Smooth muscle cell of the brain vasculature (primary cell): ENCODE measurements at regions not wholly inside any gene's neighbourhood (a gene's known extent, or its start where the extent isn't known, plus 50 kb on each side); places are given as distances from the start of the nearest gene placed in this dataset.
A peak's percentile ranks its signal among the peaks of the same experiment; 100 is the strongest.
"Not testable (repeated sequence)": the region's sequence is repeated elsewhere in the genome, so short reads cannot be mapped to it uniquely, and the experiment has no call there.

ENCODE experiments used
- DNase-seq: peaks from one replicate; pipeline ENCODE4 v3.0.0-alpha.2; 2012; ENCODE audit warnings: low read depth, low spot score

- DNase-seq: no peak
These were observed 251.8 kb upstream of the NETO1 start for GRCh38 chr18:73119574-73119973.

GRCh38 chr18:73118121-73118816, 250.5 kb upstream of the NETO1 start:
- DNase-seq: no peak

DNA sequence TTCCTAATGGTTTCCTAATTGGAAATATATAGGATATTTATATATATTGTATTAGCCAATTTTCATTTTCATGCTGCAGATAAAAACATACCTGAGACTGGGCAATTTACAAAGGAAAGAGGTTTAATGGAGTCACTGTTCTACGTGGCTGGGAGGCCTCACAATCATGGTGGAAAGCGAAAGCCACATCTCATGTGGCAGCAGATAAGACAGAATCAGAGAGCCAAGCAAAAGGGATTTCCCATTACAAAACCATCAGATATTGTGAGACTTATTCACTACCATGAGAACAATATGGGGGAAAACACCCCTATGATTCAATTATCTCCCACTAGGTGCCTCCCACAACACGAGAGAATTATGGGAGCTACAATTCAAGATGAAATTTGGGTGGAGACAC, 242.5 kb upstream of the NETO1 start:
- DNase-seq: no peak

GRCh38 chr18:73101977-73102376, 234.2 kb upstream of the NETO1 start:
- peak; percentile 32 for DNase-seq

DNA sequence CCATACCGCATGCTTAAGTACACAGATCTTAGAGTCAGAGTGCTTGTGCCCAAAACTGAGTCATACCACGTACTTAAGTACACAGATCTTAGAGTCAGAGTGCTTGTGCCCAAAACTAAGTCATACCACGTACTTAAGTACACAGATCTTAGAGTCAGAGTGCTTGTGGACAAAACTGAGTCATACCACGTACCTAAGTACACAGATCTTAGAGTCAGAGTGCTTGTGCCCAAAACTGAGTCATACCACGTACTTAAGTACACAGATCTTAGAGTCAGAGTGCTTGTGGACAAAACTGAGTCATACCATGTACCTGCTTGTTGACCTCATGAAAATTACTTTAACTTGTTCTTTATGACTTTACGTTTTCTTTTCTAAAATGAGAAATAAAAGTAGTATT, 233.7 kb upstream of the NETO1 start:
- not testable (repeated sequence) for DNase-seq

DNA sequence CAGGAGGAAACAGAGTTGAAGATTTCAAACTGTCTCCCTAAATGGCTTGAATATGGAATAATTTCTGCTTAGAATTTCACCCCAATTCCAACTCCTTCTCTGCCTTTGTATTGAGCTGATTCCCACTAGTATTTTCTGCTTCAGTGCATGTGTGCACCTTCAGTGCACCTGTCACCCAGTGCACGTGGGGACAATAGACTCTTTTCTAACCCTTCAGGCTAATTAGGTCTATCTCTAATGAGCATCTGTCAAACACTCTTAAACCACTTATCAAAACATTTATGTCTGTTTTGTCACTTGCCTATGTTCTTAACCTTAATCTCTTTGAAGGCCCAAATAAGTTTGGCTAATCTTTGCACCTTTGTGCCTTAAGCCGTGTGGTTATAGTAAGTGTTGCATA, 232.0 kb upstream of the NETO1 start:
- no peak for DNase-seq

GRCh38 chr18:73093687-73094250, 226.0 kb upstream of the NETO1 start:
- DNase-seq: no peak

DNA sequence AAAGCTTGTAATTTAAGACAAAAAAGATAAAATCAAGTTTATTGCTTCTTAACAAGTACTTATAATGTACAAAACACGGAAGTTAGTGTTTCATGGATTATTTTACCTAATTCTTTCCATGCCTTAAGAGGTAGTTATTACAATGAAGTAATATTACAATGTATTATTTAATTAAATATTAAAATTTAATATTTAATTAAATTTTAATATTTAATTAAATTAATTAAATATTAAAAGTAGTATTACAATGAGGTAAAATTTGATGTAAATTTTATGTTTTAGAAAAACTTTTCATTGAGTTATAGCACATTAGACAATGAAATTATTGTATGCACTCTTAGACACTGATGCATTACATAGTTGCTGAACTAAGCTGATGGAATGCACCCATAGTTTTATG, 220.7 kb upstream of the NETO1 start:
- DNase-seq: no peak

- DNase-seq: no peak
These were observed 219.6 kb upstream of the NETO1 start for GRCh38 chr18:73087282-73087977.

- no peak for DNase-seq
These were observed 212.1 kb upstream of the NETO1 start for GRCh38 chr18:73079920-73080319.

DNA sequence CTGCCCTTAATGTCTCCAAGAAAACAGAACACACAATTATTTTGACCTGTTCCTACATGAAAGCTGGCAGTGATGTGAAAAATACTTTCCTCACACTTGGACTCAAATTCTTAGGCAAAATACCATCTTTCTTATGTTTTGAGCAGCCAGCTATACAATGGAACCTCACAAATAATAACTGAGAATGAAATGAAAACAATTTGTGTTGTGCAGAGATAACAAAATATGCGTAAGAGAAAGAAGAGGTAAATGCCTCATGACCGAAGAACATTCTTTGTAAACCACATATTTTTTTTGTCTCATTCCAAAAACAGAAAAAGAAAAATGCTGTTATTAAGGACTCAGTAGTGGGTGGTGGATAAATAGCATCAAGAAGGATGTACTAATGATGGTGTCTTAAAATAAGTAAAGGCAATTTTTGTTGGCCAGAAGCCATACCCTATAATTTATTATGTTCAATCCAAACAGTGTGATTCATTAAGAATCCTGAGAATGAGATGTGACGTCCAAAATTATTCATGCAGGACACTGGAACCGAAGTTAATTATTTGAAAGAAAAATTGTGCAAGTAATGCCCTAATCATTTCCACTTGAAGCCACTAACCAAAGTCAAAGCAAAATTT, 193.0 kb upstream of the NETO1 start:
- DNase-seq: no peak

GRCh38 chr18:73059280-73059679, 191.5 kb upstream of the NETO1 start:
- no peak for DNase-seq

DNA sequence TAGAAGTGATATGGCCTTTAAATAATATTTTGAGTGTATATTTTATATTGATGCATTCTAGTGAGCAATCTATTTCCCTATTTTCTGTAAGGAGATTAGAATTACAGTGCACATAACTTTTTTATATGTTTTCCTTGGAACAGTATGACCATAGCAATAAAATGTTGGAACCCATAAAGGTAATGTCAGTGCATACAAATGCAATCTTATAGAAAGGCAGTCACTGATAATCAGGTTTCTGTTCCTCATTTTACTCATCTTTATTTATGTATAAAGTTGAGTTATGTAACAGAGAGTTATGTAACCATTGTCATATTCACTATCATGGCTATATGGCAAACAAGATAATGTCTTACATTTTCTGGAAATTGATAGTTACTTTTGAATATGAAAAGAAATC, 179.9 kb upstream of the NETO1 start:
- DNase-seq: no peak

- no peak for DNase-seq
These were observed 177.2 kb upstream of the NETO1 start for GRCh38 chr18:73045037-73045436.

DNA sequence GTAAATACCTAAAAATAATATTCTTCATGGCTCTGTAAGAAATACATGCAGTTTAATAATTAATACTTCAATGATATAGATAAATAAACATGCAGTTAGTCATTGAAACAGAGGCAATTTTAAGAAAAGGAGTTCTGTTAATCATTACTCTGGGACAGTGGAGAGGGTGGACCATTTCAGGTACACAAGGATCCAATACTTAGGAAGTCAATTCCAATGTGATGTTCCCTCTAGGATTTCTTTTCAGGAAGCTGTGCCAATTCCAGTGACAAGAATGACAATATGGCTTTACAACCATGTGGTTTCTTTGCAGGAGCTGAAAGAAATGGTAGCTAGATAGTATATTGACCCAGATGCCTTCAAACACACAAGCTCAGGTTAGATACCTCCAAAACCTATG, 175.8 kb upstream of the NETO1 start:
- DNase-seq: no peak

- DNase-seq: no peak
These were observed 175.4 kb upstream of the NETO1 start for GRCh38 chr18:73043211-73043610.

DNA sequence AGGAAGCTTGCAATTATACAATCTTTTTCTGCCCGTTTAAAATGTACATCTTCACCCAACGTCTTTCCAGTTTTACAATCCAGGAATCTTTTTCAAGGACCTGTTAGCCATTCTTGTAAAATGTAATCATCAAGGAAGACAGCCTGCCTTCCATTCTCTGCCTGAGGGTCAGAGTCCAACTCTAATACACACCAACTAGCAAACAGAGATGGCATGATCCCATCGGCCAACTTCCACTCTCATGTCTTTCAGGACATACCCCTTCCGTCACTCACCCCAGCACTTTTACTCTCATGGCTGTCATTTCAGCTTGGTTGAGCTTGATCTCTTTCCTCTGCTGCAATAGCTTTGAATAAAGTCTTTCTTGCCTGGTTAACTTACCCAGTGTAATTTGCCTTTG, 172.5 kb upstream of the NETO1 start:
- no peak for DNase-seq

DNA sequence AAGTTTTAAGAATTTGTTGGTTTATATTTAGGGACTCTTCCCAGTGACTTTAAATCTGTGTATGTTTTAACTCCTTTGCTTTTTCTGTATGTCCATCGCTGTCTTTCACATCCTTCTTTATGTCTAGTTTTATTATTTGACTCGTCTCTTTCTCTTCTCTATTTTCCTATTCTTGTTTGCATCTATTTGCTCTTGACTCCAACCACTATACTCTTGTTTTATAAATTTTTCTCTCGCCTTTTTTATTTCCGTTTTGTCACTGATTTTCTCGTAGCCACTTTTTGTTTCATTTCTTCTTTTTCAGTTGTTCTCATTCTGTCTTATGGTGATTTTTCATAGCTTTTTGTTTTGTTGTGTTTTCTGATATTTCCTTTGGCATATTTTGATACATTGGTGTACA, 170.5 kb upstream of the NETO1 start:
- DNase-seq: no peak

GRCh38 chr18:73023975-73024374, 156.2 kb upstream of the NETO1 start:
- no peak for DNase-seq

DNA sequence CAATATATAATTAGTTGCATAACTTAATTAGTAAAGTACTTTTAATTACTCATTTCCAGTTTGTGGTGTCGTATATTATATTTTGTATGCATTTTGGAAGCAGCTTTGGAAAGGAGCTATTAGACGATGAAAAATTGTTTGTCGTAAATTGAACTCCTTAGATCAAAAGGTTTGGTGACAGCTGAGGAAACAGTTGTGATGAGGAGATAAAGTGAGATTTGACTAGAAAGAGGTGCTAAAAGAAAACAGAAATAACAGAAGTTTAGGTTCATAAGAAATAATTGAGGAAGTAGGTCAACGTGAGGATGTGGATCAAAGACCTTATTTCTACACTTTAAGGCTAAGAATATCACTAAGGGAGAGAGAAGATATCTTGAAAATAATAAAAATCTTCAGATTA, 141.9 kb upstream of the NETO1 start:
- no peak for DNase-seq

DNA sequence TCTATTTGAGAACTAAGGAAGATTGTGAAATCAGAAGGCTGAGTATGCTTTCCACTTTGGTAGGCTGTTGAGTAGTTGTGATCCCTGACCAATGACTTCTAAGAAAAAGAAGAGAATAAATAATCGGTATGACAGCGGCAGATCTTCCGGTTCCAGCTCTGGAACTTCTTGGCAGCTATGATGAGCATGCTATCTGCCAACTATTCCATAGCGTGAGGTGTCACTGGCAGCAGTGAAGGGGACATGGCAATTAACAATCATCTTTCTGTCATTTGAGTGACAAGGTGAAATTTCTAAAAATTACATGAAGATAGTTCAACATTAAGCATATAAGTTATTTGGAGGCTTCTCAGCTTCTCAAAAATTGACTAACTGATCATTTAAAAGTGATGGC, 140.1 kb upstream of the NETO1 start:
- no peak for DNase-seq

DNA sequence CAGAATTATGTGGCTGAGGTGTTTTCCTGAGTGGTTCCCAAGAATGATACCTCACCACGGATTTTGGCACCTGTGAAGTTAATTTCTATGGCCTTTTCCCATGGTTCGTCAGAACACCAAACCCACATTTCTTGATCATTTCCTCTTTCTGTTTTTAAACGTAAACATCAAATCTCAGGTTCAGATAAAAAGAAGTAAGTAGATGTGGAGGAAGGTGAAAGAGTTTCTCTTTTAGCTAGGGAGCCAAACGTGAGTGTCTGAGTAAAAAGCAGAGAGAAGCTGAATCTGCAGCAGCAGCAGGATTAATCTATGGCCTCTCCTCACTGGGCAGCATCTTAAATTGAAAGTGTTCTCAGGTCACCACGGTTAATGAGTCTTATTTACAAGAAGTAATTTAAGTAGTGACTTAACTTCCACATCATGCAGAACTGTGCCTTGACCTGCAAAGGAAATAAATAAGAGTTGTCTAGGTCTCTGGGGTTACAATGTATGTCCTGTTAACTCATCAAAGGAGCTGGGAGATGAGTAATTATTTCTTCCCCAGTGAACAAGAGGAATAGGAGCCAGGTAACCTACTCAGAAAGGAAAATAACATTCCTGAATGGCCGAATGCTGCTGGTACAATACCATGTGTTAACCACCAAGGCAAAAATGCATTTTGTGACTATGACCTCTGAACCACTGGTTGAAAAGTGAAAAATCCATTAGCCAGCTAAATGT, 139.6 kb upstream of the NETO1 start:
- no peak for DNase-seq
